ENCODE measurements at regions not wholly inside any gene's neighbourhood (a gene's known extent, or its start where the extent isn't known, plus 50 kb on each side); places are given as distances from the start of the nearest gene placed in this dataset.

DNA sequence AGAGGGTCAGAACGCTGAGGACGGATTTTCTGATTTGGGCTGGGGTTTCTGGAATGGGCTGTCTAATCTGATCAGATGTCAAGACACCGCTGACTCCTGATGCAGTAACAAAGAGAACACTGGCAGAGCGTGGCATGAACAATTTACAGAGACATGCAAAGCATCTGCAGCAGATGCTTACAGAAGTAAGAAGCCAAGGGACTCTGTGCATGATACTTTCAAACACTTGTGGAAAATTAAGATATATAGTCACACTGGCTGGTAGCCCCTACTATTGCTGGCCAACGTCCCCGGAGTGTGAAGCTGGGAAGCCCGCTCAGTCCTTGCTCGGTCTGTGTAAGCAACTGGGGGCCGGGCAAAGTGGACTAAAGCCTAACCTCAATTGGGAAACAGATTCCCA lies 903.7 kb downstream of the BRD1 start:
- TF ChIP-seq, protein P1, sequence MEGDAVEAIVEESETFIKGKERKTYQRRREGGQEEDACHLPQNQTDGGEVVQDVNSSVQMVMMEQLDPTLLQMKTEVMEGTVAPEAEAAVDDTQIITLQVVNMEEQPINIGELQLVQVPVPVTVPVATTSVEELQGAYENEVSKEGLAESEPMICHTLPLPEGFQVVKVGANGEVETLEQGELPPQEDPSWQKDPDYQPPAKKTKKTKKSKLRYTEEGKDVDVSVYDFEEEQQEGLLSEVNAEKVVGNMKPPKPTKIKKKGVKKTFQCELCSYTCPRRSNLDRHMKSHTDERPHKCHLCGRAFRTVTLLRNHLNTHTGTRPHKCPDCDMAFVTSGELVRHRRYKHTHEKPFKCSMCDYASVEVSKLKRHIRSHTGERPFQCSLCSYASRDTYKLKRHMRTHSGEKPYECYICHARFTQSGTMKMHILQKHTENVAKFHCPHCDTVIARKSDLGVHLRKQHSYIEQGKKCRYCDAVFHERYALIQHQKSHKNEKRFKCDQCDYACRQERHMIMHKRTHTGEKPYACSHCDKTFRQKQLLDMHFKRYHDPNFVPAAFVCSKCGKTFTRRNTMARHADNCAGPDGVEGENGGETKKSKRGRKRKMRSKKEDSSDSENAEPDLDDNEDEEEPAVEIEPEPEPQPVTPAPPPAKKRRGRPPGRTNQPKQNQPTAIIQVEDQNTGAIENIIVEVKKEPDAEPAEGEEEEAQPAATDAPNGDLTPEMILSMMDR (IDR thresholded peaks at IDR 0.05): no peak
- no peak for TF ChIP-seq TCF7L2 (IDR thresholded peaks at IDR 0.05; ENCODE audit: low read depth, low read length)
- TF ChIP-seq POLR2AphosphoS5 (IDR thresholded peaks at IDR 0.05; ENCODE audit: low read depth, low read length): no peak
- TF ChIP-seq, protein P2, sequence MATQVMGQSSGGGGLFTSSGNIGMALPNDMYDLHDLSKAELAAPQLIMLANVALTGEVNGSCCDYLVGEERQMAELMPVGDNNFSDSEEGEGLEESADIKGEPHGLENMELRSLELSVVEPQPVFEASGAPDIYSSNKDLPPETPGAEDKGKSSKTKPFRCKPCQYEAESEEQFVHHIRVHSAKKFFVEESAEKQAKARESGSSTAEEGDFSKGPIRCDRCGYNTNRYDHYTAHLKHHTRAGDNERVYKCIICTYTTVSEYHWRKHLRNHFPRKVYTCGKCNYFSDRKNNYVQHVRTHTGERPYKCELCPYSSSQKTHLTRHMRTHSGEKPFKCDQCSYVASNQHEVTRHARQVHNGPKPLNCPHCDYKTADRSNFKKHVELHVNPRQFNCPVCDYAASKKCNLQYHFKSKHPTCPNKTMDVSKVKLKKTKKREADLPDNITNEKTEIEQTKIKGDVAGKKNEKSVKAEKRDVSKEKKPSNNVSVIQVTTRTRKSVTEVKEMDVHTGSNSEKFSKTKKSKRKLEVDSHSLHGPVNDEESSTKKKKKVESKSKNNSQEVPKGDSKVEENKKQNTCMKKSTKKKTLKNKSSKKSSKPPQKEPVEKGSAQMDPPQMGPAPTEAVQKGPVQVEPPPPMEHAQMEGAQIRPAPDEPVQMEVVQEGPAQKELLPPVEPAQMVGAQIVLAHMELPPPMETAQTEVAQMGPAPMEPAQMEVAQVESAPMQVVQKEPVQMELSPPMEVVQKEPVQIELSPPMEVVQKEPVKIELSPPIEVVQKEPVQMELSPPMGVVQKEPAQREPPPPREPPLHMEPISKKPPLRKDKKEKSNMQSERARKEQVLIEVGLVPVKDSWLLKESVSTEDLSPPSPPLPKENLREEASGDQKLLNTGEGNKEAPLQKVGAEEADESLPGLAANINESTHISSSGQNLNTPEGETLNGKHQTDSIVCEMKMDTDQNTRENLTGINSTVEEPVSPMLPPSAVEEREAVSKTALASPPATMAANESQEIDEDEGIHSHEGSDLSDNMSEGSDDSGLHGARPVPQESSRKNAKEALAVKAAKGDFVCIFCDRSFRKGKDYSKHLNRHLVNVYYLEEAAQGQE (IDR thresholded peaks at IDR 0.05; ENCODE audit: insufficient read depth in 1 of 2, low read depth in 2 of 2, low read length in 1 of 2): no peak
- TF ChIP-seq SIN3A (IDR thresholded peaks at IDR 0.05; ENCODE audit: borderline replicate concordance, insufficient read depth, low read depth, low read length): no peak

Measured in Panc1 (cell line).